Stomach (tissue), 4 donors: ENCODE measurements at regions not wholly inside any gene's neighbourhood (a gene's known extent, or its start where the extent isn't known, plus 50 kb on each side); places are given as distances from the start of the nearest gene placed in this dataset.

Source experiments
- EP300 ChIP-seq: sonication (generic); formaldehyde crosslinking; IDR thresholded peaks from one replicate; pipeline ENCODE4 v1.6.1; 2017; ENCODE audit warnings: antibody characterized with exemption
- POLR2A ChIP-seq, 4 donors: fragments of 450-650 bp; IDR thresholded peaks; one replicate each; pipeline ENCODE4 v1.6.1; 2016; ENCODE audit warnings: antibody characterized with exemption in 4 of 4, control low read depth in 2 of 4, mild to moderate bottlenecking in 1 of 4, moderate library complexity in 1 of 4
- POLR2AphosphoS5 ChIP-seq, 3 donors: sonication (generic); formaldehyde crosslinking; IDR thresholded peaks; one replicate each; pipeline ENCODE4 v1.6.1; 2016; ENCODE audit warnings: antibody characterized with exemption in 3 of 3
- TF ChIP-seq, protein P1 (sequence below), 7 experiments: fragments of 450-650 bp in 4 of 7; fragments of 200-600 bp in 3 of 7; sonication (generic) in 3 of 7; IDR thresholded peaks; one replicate each; pipeline ENCODE4 v1.5.1; 2016 to 2019; ENCODE audit warnings: antibody characterized with exemption in 7 of 7, control low read depth in 2 of 7, mild to moderate bottlenecking in 1 of 7

DNA sequence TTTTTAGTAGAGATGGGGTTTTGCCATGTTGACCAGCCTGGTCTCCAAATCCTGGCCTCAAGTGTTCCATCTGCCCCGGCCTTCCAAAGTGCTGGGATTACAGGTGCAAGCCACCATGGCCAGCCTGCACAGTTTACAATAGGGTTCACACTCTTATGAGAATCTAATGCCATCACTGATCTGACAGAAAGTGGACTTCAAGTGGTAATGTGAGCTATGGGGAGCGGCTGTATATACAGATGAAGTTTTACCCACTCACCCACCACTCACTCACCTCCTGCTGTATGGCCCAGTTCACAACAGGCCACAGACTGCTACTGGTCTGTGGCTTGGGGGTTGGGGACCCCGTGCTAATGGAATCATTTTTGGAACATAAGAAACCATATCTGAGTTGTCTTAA is 58.4 kb upstream of the RNPC3 start:
- TF ChIP-seq POLR2A (IDR thresholded peaks at IDR 0.05) (no peak), EP300 (no peak), POLR2AphosphoS5 (IDR thresholded peaks at IDR 0.05) (no peak)
- TF ChIP-seq, protein P1, sequence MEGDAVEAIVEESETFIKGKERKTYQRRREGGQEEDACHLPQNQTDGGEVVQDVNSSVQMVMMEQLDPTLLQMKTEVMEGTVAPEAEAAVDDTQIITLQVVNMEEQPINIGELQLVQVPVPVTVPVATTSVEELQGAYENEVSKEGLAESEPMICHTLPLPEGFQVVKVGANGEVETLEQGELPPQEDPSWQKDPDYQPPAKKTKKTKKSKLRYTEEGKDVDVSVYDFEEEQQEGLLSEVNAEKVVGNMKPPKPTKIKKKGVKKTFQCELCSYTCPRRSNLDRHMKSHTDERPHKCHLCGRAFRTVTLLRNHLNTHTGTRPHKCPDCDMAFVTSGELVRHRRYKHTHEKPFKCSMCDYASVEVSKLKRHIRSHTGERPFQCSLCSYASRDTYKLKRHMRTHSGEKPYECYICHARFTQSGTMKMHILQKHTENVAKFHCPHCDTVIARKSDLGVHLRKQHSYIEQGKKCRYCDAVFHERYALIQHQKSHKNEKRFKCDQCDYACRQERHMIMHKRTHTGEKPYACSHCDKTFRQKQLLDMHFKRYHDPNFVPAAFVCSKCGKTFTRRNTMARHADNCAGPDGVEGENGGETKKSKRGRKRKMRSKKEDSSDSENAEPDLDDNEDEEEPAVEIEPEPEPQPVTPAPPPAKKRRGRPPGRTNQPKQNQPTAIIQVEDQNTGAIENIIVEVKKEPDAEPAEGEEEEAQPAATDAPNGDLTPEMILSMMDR (IDR thresholded peaks at IDR 0.05), result no peak
